Brain microvascular endothelial cell (primary cell): ENCODE measurements at regions not wholly inside any gene's neighbourhood (a gene's known extent, or its start where the extent isn't known, plus 50 kb on each side); places are given as distances from the start of the nearest gene placed in this dataset.

ENCODE experiments used
- DNase-seq: peaks from one replicate; pipeline ENCODE4 v3.0.0-alpha.2; 2020
- H3K27ac ChIP-seq: fragments of 250-450 bp; sonication (Bioruptor Pico); 2 replicates; pipeline ENCODE4 v1.5.1; 2020; ENCODE audit warnings: mild to moderate bottlenecking, moderate library complexity
- H3K27me3 ChIP-seq: fragments of 250-450 bp; sonication (Bioruptor Pico); replicated peaks from 2 replicates; pipeline ENCODE4 v1.5.1; 2020; ENCODE audit warnings: mild to moderate bottlenecking
- H3K36me3 ChIP-seq: fragments of 250-450 bp; sonication (Bioruptor Pico); replicated peaks from 2 replicates; pipeline ENCODE4 v1.5.1; 2020; ENCODE audit warnings: mild to moderate bottlenecking
- H3K4me3 ChIP-seq: 2 replicates; pipeline ENCODE4 v1.5.1; 2011; ENCODE audit warnings: low read depth, mild to moderate bottlenecking, control low read depth, low read length, moderate library complexity
- CTCF ChIP-seq: IDR thresholded peaks from 2 replicates; pipeline ENCODE4 v1.5.1; 2011; ENCODE audit warnings: low read depth, mild to moderate bottlenecking, moderate library complexity, low read length, control low read depth, inconsistent platforms; ENCODE audit errors: missing control alignments
- in situ Hi-C: cut with HindIII; loops from 2 replicates; pipeline ENCODE4 v1.10.0; 2017; ENCODE audit warnings: low sequenced_read_pairs, low pct_ligation_motif_present

GRCh38 chr18:67862069-67862468, 345.5 kb upstream of the DSEL start:
- no peak for TF ChIP-seq CTCF
- H3K4me3 ChIP-seq = no peak overlapping the region
- DNase-seq = no peak
- in situ Hi-C loops = no loop called here
- H3K27me3 ChIP-seq = no peaks in the 10 kb centered on the region
- no peaks in the 10 kb centered on the region for H3K36me3 ChIP-seq
- no peak overlapping the region for H3K27ac ChIP-seq

- in situ Hi-C loops = no loop called here
- no peak for TF ChIP-seq CTCF
- Histone ChIP-seq H3K36me3 (no peaks in the 10 kb centered on the region), H3K27me3 (no peaks in the 10 kb centered on the region), H3K4me3 (no peak overlapping the region), H3K27ac (no peak overlapping the region)
- no peak for DNase-seq
Measured at GRCh38 chr18:67854340-67854739, 337.8 kb upstream of the DSEL start.

DNA sequence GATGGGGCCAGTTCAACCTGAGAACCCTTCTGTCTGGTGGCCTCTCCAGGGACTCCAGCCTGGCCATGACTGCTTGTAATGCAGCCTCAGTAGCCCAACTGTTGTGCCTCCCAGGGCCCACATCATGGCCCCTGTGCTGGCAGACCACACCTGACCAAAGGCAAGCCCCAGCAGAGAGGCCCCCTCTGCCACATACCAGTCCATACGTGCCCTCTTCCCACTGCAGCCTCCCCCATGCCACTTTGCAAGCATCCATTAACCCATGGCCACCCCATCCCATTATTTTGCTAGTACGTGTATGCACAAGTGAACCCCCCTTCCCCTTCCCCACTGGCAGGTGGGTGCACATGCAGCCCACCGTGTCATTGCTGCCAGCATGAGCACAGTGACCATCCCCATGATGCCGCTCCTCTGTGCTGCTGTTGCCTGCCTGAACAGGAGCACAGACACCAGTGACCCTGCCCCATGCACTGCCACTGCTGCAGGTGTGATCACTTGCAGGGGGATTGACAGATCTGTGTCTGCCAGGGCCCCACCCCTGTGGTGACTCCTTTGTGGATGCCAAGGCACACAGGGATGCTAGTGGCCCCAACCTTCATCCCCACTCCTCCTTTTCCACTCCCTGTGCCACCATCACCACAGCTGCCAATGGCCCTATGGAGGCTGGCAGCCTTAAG, 330.0 kb upstream of the DSEL start:
- Histone ChIP-seq H3K27ac (no peak overlapping the region), H3K4me3 (no peak overlapping the region), H3K36me3 (no peaks in the 10 kb centered on the region), H3K27me3 (no peaks in the 10 kb centered on the region)
- no peak for TF ChIP-seq CTCF
- in situ Hi-C loops = no loop called here
- DNase-seq = no peak

GRCh38 chr18:67845035-67845434, 328.5 kb upstream of the DSEL start:
- in situ Hi-C loops = no loop called here
- Histone ChIP-seq H3K27ac (no peak overlapping the region), H3K4me3 (no peak overlapping the region), H3K27me3 (no peaks in the 10 kb centered on the region), H3K36me3 (no peaks in the 10 kb centered on the region)
- peak; percentile 23 for TF ChIP-seq CTCF
- peak; percentile 11 for DNase-seq

DNA sequence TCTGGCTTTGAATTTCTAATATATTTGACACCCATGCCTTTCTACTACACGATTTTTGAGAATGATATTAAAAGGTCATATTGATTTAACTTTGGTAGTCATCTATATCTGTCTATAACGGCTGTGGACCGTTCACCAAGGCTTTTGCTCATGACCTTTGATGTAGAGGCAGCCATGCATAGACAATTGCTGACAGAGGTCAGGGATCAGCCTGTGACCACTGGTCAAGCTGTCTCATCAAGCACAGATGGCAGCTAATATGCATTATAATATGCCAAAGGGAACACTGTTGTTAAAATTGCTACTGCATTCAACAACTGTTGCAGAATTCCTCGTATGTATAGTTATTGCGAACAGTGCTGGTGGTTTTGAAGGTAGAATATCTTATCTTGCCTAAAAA, 323.9 kb upstream of the DSEL start:
- Histone ChIP-seq H3K4me3 (no peak overlapping the region), H3K36me3 (no peaks in the 10 kb centered on the region), H3K27ac (no peak overlapping the region), H3K27me3 (no peaks in the 10 kb centered on the region)
- TF ChIP-seq CTCF = no peak
- DNase-seq = no peak
- in situ Hi-C loops = no loop called here

- no peaks in the 10 kb centered on the region for H3K36me3 ChIP-seq
- in situ Hi-C loops = no loop called here
- TF ChIP-seq CTCF = no peak
- no peak overlapping the region for H3K27ac ChIP-seq
- no peak for DNase-seq
- H3K27me3 ChIP-seq = no peaks in the 10 kb centered on the region
- H3K4me3 ChIP-seq = no peak overlapping the region
Measured at GRCh38 chr18:67818432-67818831, 301.9 kb upstream of the DSEL start.
